Mucosa of rectum (tissue), 2 donors: ENCODE measurements at regions not wholly inside any gene's neighbourhood (a gene's known extent, or its start where the extent isn't known, plus 50 kb on each side); places are given as distances from the start of the nearest gene placed in this dataset.

Source experiments
- H3K27ac ChIP-seq, 2 donors: one replicate each; pipeline ENCODE4 v1.7.0; 2013; ENCODE audit warnings: inconsistent platforms in 2 of 2, low read depth in 2 of 2, low read length in 2 of 2
- H3K27me3 ChIP-seq, 2 donors: one replicate each; pipeline ENCODE4 v1.7.0; 2013; ENCODE audit warnings: low read length in 2 of 2; ENCODE audit not compliant: control insufficient read depth in 2 of 2, insufficient read depth in 2 of 2
- H3K36me3 ChIP-seq, 2 donors: one replicate each; pipeline ENCODE4 v1.7.0; 2013; ENCODE audit warnings: low read length in 2 of 2; ENCODE audit not compliant: control insufficient read depth in 2 of 2, insufficient read depth in 2 of 2
- H3K4me1 ChIP-seq, 2 donors: one replicate each; pipeline ENCODE4 v1.7.0; 2013; ENCODE audit warnings: low read length in 2 of 2, mild to moderate bottlenecking in 1 of 2; ENCODE audit not compliant: control insufficient read depth in 2 of 2, insufficient read depth in 2 of 2
- H3K4me3 ChIP-seq, 2 donors: one replicate each; pipeline ENCODE4 v1.7.0; 2013; ENCODE audit warnings: low read length in 2 of 2
- H3K9ac ChIP-seq, 2 donors: one replicate each; pipeline ENCODE4 v1.7.0; 2013; ENCODE audit warnings: low read length in 2 of 2, low read depth in 1 of 2, mild to moderate bottlenecking in 1 of 2
- H3K9me3 ChIP-seq, 2 donors: one replicate each; pipeline ENCODE4 v1.7.0; 2013; ENCODE audit warnings: low read length in 2 of 2; ENCODE audit not compliant: control insufficient read depth in 2 of 2
- donor health status: healthy.
- donor health status: Normal muscosa, but diverticular disease.

- Histone ChIP-seq H3K4me3 (no peak overlapping the region), H3K4me1 (no peaks in the 10 kb centered on the region), H3K9ac (no peak overlapping the region), H3K9me3 (no peaks in the 10 kb centered on the region), H3K36me3 (no peaks in the 10 kb centered on the region), H3K27ac (no peak overlapping the region), H3K27me3 (no peaks in the 10 kb centered on the region)
Observed at GRCh38 chr2:3062476-3063260, 314.9 kb downstream of the EIPR1 start.

- no peak overlapping the region for H3K4me3 ChIP-seq
- H3K4me1 ChIP-seq = no peaks in the 10 kb centered on the region
- no peaks in the 10 kb centered on the region for H3K27me3 ChIP-seq
- H3K27ac ChIP-seq = no peak overlapping the region
- H3K9me3 ChIP-seq = no peaks in the 10 kb centered on the region
- no peak overlapping the region for H3K9ac ChIP-seq
- no peaks in the 10 kb centered on the region for H3K36me3 ChIP-seq
Observed at GRCh38 chr2:3060049-3060448, 317.6 kb downstream of the EIPR1 start.

- Histone ChIP-seq H3K27ac (no peak overlapping the region), H3K36me3 (no peaks in the 10 kb centered on the region), H3K4me3 (no peak overlapping the region), H3K27me3 (no peaks in the 10 kb centered on the region), H3K9ac (no peak overlapping the region), H3K4me1 (no peaks in the 10 kb centered on the region), H3K9me3 (no peaks in the 10 kb centered on the region)
Observed at GRCh38 chr2:3059141-3059925, 318.3 kb downstream of the EIPR1 start.

GRCh38 chr2:3054066-3054465, 323.6 kb downstream of the EIPR1 start:
- no peak overlapping the region for H3K4me3 ChIP-seq
- H3K4me1 ChIP-seq = no peaks in the 10 kb centered on the region
- H3K27me3 ChIP-seq = no peaks in the 10 kb centered on the region
- no peak overlapping the region for H3K9ac ChIP-seq
- H3K9me3 ChIP-seq = no peaks in the 10 kb centered on the region
- no peaks in the 10 kb centered on the region for H3K36me3 ChIP-seq
- H3K27ac ChIP-seq = no peak overlapping the region

GRCh38 chr2:3051266-3051665, 326.4 kb downstream of the EIPR1 start:
- Histone ChIP-seq H3K4me1 (no peaks in the 10 kb centered on the region), H3K9me3 (no peaks in the 10 kb centered on the region), H3K27ac (no peak overlapping the region), H3K36me3 (no peaks in the 10 kb centered on the region), H3K9ac (no peak overlapping the region), H3K4me3 (no peak overlapping the region), H3K27me3 (no peaks in the 10 kb centered on the region)

GRCh38 chr2:3046170-3046865, 331.3 kb downstream of the EIPR1 start:
- no peaks in the 10 kb centered on the region for H3K36me3 ChIP-seq
- no peak overlapping the region for H3K27ac ChIP-seq
- no peak overlapping the region for H3K4me3 ChIP-seq
- H3K9ac ChIP-seq = no peak overlapping the region
- peaks cover 0 to 3% of the 10 kb centered on the region in 2 donors for H3K9me3 ChIP-seq
- no peaks in the 10 kb centered on the region for H3K27me3 ChIP-seq
- H3K4me1 ChIP-seq = no peaks in the 10 kb centered on the region

- H3K9ac ChIP-seq = no peak overlapping the region
- H3K27me3 ChIP-seq = no peaks in the 10 kb centered on the region
- H3K36me3 ChIP-seq = no peaks in the 10 kb centered on the region
- H3K9me3 ChIP-seq = peaks cover 0 to 3% of the 10 kb centered on the region in 2 donors
- no peak overlapping the region for H3K4me3 ChIP-seq
- no peak overlapping the region for H3K27ac ChIP-seq
- no peaks in the 10 kb centered on the region for H3K4me1 ChIP-seq
Observed at GRCh38 chr2:3045318-3045921, 332.2 kb downstream of the EIPR1 start.

- Histone ChIP-seq H3K4me1 (no peaks in the 10 kb centered on the region), H3K9me3 (peaks cover 0 to 3% of the 10 kb centered on the region in 2 donors), H3K27me3 (no peaks in the 10 kb centered on the region), H3K4me3 (no peak overlapping the region), H3K9ac (no peak overlapping the region), H3K36me3 (no peaks in the 10 kb centered on the region), H3K27ac (no peak overlapping the region)
Observed at GRCh38 chr2:3044587-3045317, 332.9 kb downstream of the EIPR1 start.

- no peaks in the 10 kb centered on the region for H3K4me1 ChIP-seq
- peaks cover 0 to 3% of the 10 kb centered on the region in 2 donors for H3K9me3 ChIP-seq
- no peak overlapping the region for H3K4me3 ChIP-seq
- H3K9ac ChIP-seq = no peak overlapping the region
- no peak overlapping the region for H3K27ac ChIP-seq
- H3K27me3 ChIP-seq = no peaks in the 10 kb centered on the region
- no peaks in the 10 kb centered on the region for H3K36me3 ChIP-seq
Observed at GRCh38 chr2:3043726-3044125, 333.9 kb downstream of the EIPR1 start.
